Colon (tissue), 2 donors: ENCODE measurements at regions not wholly inside any gene's neighbourhood (a gene's known extent, or its start where the extent isn't known, plus 50 kb on each side); places are given as distances from the start of the nearest gene placed in this dataset.
"Not testable (repeated sequence)": the region's sequence is repeated elsewhere in the genome, so short reads cannot be mapped to it uniquely, and the experiment has no call there.

Experiments
- FAIRE-seq: peaks from 2 replicates; lab custom pipeline; 2012; peaks lifted over from hg19 to GRCh38; lab: Jason Lieb, UNC
- donor health status: control.
- donor health status: control.

- no peak for FAIRE-seq
These were observed 536.6 kb downstream of the RWDD3 start for GRCh38 chr1:95770581-95770980.

GRCh38 chr1:95778217-95778616, 544.2 kb downstream of the RWDD3 start:
- FAIRE-seq: no peak

GRCh38 chr1:95780836-95781235, 546.8 kb downstream of the RWDD3 start:
- no peak for FAIRE-seq

GRCh38 chr1:95790136-95790535, 556.1 kb downstream of the RWDD3 start:
- no peak for FAIRE-seq

- no peak for FAIRE-seq
These were observed 559.9 kb downstream of the RWDD3 start for GRCh38 chr1:95793893-95794292.

GRCh38 chr1:95797761-95798160, 563.8 kb downstream of the RWDD3 start:
- not testable (repeated sequence) for FAIRE-seq

- FAIRE-seq: no peak
These were observed 572.2 kb downstream of the RWDD3 start for GRCh38 chr1:95806171-95806570.

- FAIRE-seq: no peak
These were observed 575.4 kb downstream of the RWDD3 start for GRCh38 chr1:95809391-95809790.

- no peak for FAIRE-seq
These were observed 581.5 kb downstream of the RWDD3 start for GRCh38 chr1:95815511-95815910.

- no peak for FAIRE-seq
These were observed 595.5 kb downstream of the RWDD3 start for GRCh38 chr1:95829556-95829955.

GRCh38 chr1:95832370-95832769, 598.4 kb downstream of the RWDD3 start:
- no peak for FAIRE-seq

- no peak for FAIRE-seq
These were observed 615.4 kb downstream of the RWDD3 start for GRCh38 chr1:95849439-95849838.

- no peak for FAIRE-seq
These were observed 616.2 kb downstream of the RWDD3 start for GRCh38 chr1:95850165-95850649.

GRCh38 chr1:95850763-95851162, 616.8 kb downstream of the RWDD3 start:
- no peak for FAIRE-seq

- FAIRE-seq: no peak
These were observed 618.6 kb downstream of the RWDD3 start for GRCh38 chr1:95852483-95853070.

- FAIRE-seq: no peak
These were observed 620.4 kb downstream of the RWDD3 start for GRCh38 chr1:95854457-95854856.

- no peak for FAIRE-seq
These were observed 629.1 kb downstream of the RWDD3 start for GRCh38 chr1:95863086-95863485.

- no peak for FAIRE-seq
These were observed 631.8 kb downstream of the RWDD3 start for GRCh38 chr1:95865769-95866168.

- FAIRE-seq: no peak
These were observed 642.3 kb downstream of the RWDD3 start for GRCh38 chr1:95876276-95876675.

- no peak for FAIRE-seq
These were observed 645.6 kb downstream of the RWDD3 start for GRCh38 chr1:95879498-95880050.

GRCh38 chr1:95888941-95889390, 655.0 kb downstream of the RWDD3 start:
- no peak for FAIRE-seq

- no peak for FAIRE-seq
These were observed 655.4 kb downstream of the RWDD3 start for GRCh38 chr1:95889400-95889799.

- no peak for FAIRE-seq
These were observed 659.9 kb downstream of the RWDD3 start for GRCh38 chr1:95893921-95894320.

GRCh38 chr1:95903060-95903459, 669.0 kb downstream of the RWDD3 start:
- no peak for FAIRE-seq
